ENCODE measurements at regions not wholly inside any gene's neighbourhood (a gene's known extent, or its start where the extent isn't known, plus 50 kb on each side); places are given as distances from the start of the nearest gene placed in this dataset.

DNA sequence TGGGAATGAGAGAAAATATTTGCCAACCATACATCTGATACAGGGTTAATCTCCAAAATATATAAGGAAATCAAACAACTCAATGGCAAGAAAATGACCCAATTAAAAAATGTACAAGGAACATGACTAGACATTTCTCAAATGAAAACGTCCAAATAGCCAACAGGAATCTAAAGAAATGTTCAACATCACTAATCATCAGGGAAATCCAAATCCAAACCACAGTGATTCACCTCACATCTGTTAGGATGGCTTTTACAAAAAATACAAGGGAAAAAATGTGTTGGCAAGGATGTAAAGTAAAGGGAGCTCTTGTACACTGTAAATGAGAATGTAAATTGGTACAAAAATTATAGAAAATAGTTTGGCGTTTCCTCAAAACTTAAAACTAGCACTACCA lies 54.7 kb upstream of the ZRANB2 start:
- TF ChIP-seq POLR2A (IDR thresholded peaks at IDR 0.05) (no peak), CTCF (IDR thresholded peaks at IDR 0.05) (no peak)

All from lower leg skin (tissue), 3 donors.